BJ (cell line): ENCODE measurements at regions not wholly inside any gene's neighbourhood (a gene's known extent, or its start where the extent isn't known, plus 50 kb on each side); places are given as distances from the start of the nearest gene placed in this dataset.

Experiments used
- CTCF ChIA-PET: fragments of 350-600 bp; formaldehyde crosslinking; extraction: SDS; loops from one replicate; lab custom pipeline; 2021; ENCODE audit warnings: antibody characterized with exemption, inconsistent platforms; lab: Yijun Ruan, JAX
- POLR2A ChIA-PET: fragments of 300-600 bp; sonication (Branson Sonifier 250); formaldehyde crosslinking; extraction: SDS; loops from one replicate; lab custom pipeline; 2021; ENCODE audit warnings: antibody characterized with exemption; lab: Charles Lee
- DNase-seq: peaks from one replicate; pipeline ENCODE4 v3.0.0-alpha.2; 2011; ENCODE audit warnings: low read depth
- H3K27me3 ChIP-seq: 2 replicates; pipeline ENCODE4 v1.6.0; 2011; ENCODE audit warnings: low read length; ENCODE audit not compliant: control insufficient read depth, insufficient read depth
- H3K36me3 ChIP-seq: 2 replicates; pipeline ENCODE4 v1.5.1; 2011; ENCODE audit warnings: low read length; ENCODE audit not compliant: control insufficient read depth, insufficient read depth
- H3K4me3 ChIP-seq: 2 replicates; pipeline ENCODE4 v1.5.1; 2011; ENCODE audit warnings: low read depth, mild to moderate bottlenecking, control low read depth, low read length
- TF ChIP-seq, protein P1 (sequence below): IDR thresholded peaks from 2 replicates; pipeline ENCODE4 v1.5.1; 2011; ENCODE audit warnings: low read depth, mild to moderate bottlenecking, control low read depth, inconsistent platforms, low read length, moderate library complexity; ENCODE audit not compliant: insufficient read depth

DNA sequence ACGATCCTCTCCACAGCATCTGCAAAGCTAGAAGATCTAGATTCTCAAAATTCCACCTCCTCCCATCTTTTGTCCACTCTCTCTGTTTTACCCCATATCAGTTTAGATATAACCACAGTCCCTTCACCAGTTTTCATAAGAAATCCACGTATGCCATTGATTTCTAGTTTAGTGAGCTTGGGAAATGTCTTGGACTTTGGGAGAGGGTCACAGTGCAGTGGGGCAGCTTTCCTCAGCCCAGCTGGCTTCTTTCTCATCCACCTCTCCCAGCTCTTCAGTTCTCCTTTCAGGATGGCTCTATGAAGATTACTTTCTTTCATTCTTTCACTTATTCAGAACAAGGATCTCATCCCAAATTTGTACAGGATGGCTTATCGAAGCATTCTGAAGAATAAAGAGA lies 203.9 kb upstream of the ADCY2 start:
- TF ChIP-seq, protein P1, sequence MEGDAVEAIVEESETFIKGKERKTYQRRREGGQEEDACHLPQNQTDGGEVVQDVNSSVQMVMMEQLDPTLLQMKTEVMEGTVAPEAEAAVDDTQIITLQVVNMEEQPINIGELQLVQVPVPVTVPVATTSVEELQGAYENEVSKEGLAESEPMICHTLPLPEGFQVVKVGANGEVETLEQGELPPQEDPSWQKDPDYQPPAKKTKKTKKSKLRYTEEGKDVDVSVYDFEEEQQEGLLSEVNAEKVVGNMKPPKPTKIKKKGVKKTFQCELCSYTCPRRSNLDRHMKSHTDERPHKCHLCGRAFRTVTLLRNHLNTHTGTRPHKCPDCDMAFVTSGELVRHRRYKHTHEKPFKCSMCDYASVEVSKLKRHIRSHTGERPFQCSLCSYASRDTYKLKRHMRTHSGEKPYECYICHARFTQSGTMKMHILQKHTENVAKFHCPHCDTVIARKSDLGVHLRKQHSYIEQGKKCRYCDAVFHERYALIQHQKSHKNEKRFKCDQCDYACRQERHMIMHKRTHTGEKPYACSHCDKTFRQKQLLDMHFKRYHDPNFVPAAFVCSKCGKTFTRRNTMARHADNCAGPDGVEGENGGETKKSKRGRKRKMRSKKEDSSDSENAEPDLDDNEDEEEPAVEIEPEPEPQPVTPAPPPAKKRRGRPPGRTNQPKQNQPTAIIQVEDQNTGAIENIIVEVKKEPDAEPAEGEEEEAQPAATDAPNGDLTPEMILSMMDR, result no peak
- Histone ChIP-seq H3K36me3 (no peaks in the 10 kb centered on the region), H3K4me3 (no peak overlapping the region), H3K27me3 (no peaks in the 10 kb centered on the region)
- no peak for DNase-seq
- POLR2A ChIA-PET, result no interaction called here
- CTCF ChIA-PET, result no interaction called here

DNA sequence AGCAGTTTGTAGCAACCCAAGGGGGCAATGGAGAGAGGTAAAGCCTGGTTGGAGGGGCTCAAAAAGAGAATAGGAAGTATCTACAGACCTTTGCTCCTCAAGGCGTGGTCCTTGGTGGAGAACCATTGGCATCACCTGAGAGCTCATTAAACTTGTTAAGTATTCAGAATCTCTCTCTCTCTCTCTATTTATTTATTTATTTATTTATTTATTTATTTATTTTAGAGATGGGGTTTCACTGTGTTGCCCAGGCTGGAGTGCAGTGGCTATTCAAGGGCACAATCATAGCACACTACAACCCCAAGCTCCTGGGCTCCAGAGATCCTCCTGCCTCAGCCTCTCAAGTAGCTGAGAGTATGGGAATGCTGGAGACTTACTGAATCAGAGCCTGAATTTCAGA lies 193.1 kb upstream of the ADCY2 start:
- CTCF ChIA-PET, result no interaction called here
- H3K4me3 ChIP-seq, result no peak overlapping the region
- TF ChIP-seq, protein P1, result no peak
- H3K36me3 ChIP-seq, result no peaks in the 10 kb centered on the region
- H3K27me3 ChIP-seq, result no peaks in the 10 kb centered on the region
- POLR2A ChIA-PET, result no interaction called here
- no peak for DNase-seq

DNA sequence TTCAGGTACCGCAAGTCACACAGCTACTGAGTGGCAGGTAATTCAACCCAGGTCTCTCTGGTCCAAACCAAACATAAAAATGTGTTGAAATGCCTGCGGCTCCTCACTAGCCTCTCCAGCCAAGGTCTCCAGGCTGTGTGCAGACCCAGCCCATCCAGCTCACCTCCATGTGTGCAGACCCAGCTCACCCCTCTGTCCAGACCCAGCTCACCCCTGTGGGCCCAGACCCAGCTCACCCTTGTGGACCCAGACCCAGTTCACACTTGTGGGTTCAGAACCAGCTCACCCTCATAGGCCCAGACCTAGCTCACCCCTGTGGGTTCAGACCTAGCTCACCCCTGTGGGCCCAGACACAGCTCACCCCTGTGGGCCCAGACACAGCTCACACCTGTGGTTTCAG lies 188.0 kb upstream of the ADCY2 start:
- no peaks in the 10 kb centered on the region for H3K27me3 ChIP-seq
- ChIA-PET POLR2A (no interaction called here), CTCF (no interaction called here)
- H3K4me3 ChIP-seq, result no peak overlapping the region
- DNase-seq, result no peak
- no peaks in the 10 kb centered on the region for H3K36me3 ChIP-seq
- TF ChIP-seq, protein P1, result no peak

DNA sequence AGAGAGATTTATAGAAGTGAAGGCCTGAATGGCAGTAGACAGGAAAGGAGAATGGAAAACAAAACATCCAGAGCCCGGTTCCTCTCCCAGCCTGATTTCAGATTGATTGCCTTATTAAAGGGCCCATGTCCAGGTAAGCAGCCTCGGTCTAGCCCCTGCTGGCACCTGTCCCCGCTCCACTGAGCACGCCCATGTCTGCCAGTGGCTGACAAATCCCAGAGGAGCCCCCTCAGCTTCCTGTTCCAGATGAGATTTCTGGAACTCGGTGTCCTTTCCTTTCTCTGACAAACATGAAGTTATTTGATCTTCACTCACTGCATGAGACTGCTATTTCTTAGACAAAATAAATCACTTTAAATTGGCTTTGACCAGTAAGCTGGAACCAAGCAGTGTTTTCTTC lies 187.0 kb upstream of the ADCY2 start:
- Histone ChIP-seq H3K36me3 (no peaks in the 10 kb centered on the region), H3K27me3 (no peaks in the 10 kb centered on the region), H3K4me3 (no peak overlapping the region)
- DNase-seq, result no peak
- CTCF ChIA-PET, result no interaction called here
- POLR2A ChIA-PET, result no interaction called here
- TF ChIP-seq, protein P1, result no peak

DNA sequence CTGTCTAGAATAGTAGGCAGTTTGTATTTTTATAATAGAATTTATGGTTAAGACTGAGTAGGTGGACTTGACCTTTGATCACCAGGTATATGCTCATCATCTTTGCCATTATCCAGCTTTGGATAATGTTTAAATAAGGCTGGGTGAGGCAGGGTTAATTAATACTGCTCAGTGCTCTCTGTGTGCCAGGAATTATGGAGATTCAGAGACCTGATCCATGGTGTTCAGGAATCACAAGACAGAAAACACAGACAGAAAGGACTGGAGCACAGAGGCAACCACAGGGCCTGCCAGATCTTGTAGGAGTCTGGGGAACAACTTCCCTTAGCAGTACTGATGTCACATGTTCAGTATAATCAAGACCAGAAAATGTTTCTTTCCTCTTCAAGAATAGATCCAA lies 186.3 kb upstream of the ADCY2 start:
- no peaks in the 10 kb centered on the region for H3K36me3 ChIP-seq
- CTCF ChIA-PET, result no interaction called here
- POLR2A ChIA-PET, result no interaction called here
- no peak overlapping the region for H3K4me3 ChIP-seq
- H3K27me3 ChIP-seq, result no peaks in the 10 kb centered on the region
- TF ChIP-seq, protein P1, result no peak
- no peak for DNase-seq
